Psoas muscle (tissue), 7 donors: ENCODE measurements at regions not wholly inside any gene's neighbourhood (a gene's known extent, or its start where the extent isn't known, plus 50 kb on each side); places are given as distances from the start of the nearest gene placed in this dataset.

Source experiments
- ATAC-seq, 4 donors: fragments of 200-7000 bp; cut with Tn5 transposase; one replicate each; pipeline ENCODE4 v1.9.1; 2020; ENCODE audit warnings: moderate library complexity in 3 of 4, mild to moderate bottlenecking in 2 of 4
- DNase-seq, 2 donors: peaks; one replicate each; pipeline ENCODE4 v3.0.0-alpha.2; 2020
- H3K27ac ChIP-seq: fragments of 200-600 bp; one replicate; pipeline ENCODE4 v1.8.0; 2022
- H3K27me3 ChIP-seq, 3 donors: fragments of 200-600 bp in 1 of 3; one replicate each; pipeline versions ENCODE4 v1.6.1 to v1.8.0; 2013 to 2022; ENCODE audit warnings: low read length in 2 of 3, mild to moderate bottlenecking in 2 of 3, moderate library complexity in 1 of 3; ENCODE audit not compliant: insufficient read depth in 3 of 3
- H3K36me3 ChIP-seq, 2 donors: fragments of 200-600 bp in 1 of 2; one replicate each; pipeline versions ENCODE4 v1.6.1 to v1.8.0; 2013 to 2022; ENCODE audit warnings: low read depth in 1 of 2, mild to moderate bottlenecking in 1 of 2, moderate library complexity in 1 of 2; ENCODE audit not compliant: insufficient read depth in 1 of 2
- H3K4me1 ChIP-seq: fragments of 200-600 bp; one replicate; pipeline ENCODE4 v1.8.0; 2022
- H3K4me3 ChIP-seq: fragments of 200-600 bp; one replicate; pipeline ENCODE4 v1.8.0; 2022; ENCODE audit warnings: mild to moderate bottlenecking
- H3K9me3 ChIP-seq: fragments of 200-600 bp; one replicate; pipeline ENCODE4 v1.8.0; 2022
- CTCF ChIP-seq: fragments of 200-600 bp; IDR thresholded peaks from one replicate; pipeline ENCODE4 v1.8.0; 2022; ENCODE audit warnings: antibody characterized with exemption
- WGBS, 3 donors: extraction: QIAGEN DNeasy Blood & Tissue Kit; methylation state at CpG; one replicate each; pipeline versions ENCODE4 v1.1.6 to v1.1.7; 2013; 5-methylcytosine and 5-hydroxymethylcytosine counted together
- intact Hi-C, 2 donors: fragments of 100-400 bp; cut with DNase I; formaldehyde crosslinking; loops; one replicate each; pipeline versions ENCODE4 v1.11.0 to v1.14.2; 2022
- donor health status: healthy with polysubstance abuse.
- donor health status: DM: no; HTN: no; CAD: no; lungs with moderate emphysema.
- donor health status: Bipolar disorder and iron deficiency.
- donor health status: healthy.
- donor health status: DM: yes; HTN: yes; CAD: no.
- donor health status: DM: no; HTN: no; CAD: no.
- donor health status: DM: yes; HTN: yes; CAD: no.

DNA sequence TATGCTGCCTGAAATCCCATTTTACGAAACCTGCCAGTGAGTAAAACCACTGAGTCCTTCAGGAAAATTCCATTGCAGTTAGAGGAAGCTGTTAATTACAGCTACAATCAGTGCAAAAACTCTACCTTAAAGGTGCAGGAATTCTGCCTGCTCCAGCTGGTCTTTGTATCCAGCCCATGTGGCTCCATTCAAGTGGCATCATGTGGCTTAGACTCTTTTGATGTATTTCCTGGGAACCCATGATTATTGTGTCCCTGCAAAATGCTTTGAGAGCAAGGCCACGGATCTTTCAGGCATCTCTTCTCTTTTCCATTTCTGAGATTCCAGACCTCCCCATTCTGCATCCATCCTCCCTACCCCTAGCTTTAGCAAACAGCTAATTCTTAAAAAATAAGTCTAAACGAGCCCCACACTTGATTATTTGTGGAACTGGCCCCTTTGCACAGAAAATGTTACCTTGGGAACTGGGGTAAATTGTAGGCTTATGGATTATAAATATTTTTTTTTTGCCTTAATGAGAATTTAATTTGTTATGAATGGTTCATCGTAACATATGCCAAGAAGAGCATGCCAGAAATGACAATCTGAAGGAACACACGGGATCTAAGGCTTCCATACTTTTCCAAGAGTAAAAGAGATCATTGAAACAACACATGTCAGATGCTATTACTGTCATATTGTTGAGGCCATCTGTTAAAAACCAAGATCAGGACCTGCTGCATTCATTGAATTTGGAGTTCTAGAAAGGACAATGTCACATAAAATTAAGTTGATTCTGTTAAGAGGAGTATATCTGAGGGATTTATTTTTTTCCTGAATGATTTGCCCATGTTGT is 144.6 kb downstream of the TPH2 start:
- H3K9me3 ChIP-seq = no peaks in the 10 kb centered on the region

DNA sequence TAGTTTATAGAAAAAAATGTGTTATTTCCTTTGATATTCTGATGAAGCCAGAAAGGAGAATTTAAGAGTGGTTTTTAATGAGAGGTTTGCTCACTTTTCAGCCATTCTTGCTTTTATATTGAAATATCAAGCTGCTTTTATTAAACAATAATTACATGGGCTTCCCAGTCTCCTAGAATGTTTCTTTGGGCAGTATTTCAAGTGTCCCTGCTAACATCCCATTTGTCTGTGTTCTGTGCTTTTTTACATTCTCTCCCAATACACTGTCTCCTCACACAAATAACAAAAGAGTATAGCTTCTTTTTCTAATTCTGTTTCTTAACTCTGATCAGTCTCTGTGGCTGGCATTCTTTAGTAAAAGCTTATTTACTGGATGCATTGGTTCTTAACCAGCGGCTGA is 145.4 kb downstream of the TPH2 start:
- Histone ChIP-seq H3K4me3 (no peak overlapping the region), H3K4me1 (no peaks in the 10 kb centered on the region), H3K36me3 (no peaks in the 10 kb centered on the region), H3K27me3 (no peaks in the 10 kb centered on the region), H3K9me3 (no peaks in the 10 kb centered on the region), H3K27ac (no peak overlapping the region)
- TF ChIP-seq CTCF = no peak
- 0 to 50% (median 46%) methylated on average over 1 of the region's 1 CpG for WGBS, 3 donors
- DNase-seq (no peak), ATAC-seq (no peak)
- intact Hi-C loops = no loop called here

More for the DNA sequence above, 144.6 kb downstream of the TPH2 start:
- WGBS, 3 donors = 58 to 64% (median 60%) methylated on average over 5 of the region's 5 CpGs
- no peak for TF ChIP-seq CTCF
- intact Hi-C loops = no loop called here
- ATAC-seq (no peak), DNase-seq (no peak)
- no peaks in the 10 kb centered on the region for H3K4me1 ChIP-seq
- no peak overlapping the region for H3K4me3 ChIP-seq
- no peak overlapping the region for H3K27ac ChIP-seq
- no peaks in the 10 kb centered on the region for H3K27me3 ChIP-seq
- no peaks in the 10 kb centered on the region for H3K36me3 ChIP-seq

DNA sequence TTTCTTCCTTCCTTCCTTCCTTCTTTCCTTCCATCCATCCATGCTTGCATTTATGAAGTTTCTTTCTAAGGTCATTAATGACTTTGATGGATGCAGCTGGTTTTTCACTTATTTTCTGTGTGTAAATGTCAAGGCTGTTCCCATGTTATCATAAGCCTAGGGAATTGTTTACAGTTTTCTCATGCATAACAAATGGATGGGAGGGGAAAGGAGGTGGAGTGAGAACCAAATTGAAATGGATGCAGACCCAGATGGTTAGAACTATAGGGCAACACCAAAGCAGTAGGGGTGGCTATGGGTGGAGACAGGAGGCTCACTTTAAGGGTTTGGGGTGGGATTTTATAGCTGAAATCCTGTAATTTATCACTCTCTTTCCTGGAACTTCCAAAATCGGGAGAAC is 146.2 kb downstream of the TPH2 start:
- Histone ChIP-seq H3K4me3 (no peak overlapping the region), H3K27ac (no peak overlapping the region), H3K36me3 (no peaks in the 10 kb centered on the region), H3K4me1 (no peaks in the 10 kb centered on the region), H3K27me3 (no peaks in the 10 kb centered on the region), H3K9me3 (no peaks in the 10 kb centered on the region)
- intact Hi-C loops = no loop called here
- TF ChIP-seq CTCF = no peak
- WGBS, 3 donors = 11 to 15% (median 14%) methylated on average over 1 of the region's 1 CpG
- ATAC-seq (no peak), DNase-seq (no peak)

DNA sequence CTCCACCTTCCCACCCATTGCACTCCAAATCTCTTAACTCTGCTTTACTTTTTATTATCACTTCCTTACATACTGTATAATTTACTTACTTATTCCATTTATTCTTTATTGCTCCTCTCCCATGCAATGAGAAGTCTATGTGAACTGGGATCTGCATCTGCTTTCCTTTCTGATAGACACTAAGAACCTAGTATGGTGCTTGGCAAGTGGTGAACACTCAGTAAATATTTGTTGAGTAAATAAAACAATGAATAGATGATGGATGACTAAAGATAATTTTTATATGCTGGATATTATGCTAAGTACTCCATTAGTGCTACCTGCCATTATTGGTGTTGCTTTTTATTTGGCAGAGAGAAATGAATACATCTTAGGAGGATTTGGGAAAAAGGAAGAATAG is 151.0 kb downstream of the TPH2 start:
- intact Hi-C loops = no loop called here

More for the DNA sequence above, 151.0 kb downstream of the TPH2 start:
- Histone ChIP-seq H3K36me3 (no peaks in the 10 kb centered on the region), H3K4me1 (no peaks in the 10 kb centered on the region), H3K4me3 (no peak overlapping the region), H3K9me3 (no peaks in the 10 kb centered on the region), H3K27me3 (no peaks in the 10 kb centered on the region), H3K27ac (no peak overlapping the region)
- ATAC-seq (no peak), DNase-seq (no peak)
- TF ChIP-seq CTCF = no peak
